22Rv1 (cell line): ENCODE measurements at regions not wholly inside any gene's neighbourhood (a gene's known extent, or its start where the extent isn't known, plus 50 kb on each side); places are given as distances from the start of the nearest gene placed in this dataset.

Experiments used
- ZFX ChIP-seq: fragments of 450-650 bp; IDR thresholded peaks from 2 replicates; pipeline ENCODE4 v1.6.1; 2017; ENCODE audit warnings: antibody characterized with exemption, borderline replicate concordance
- TF ChIP-seq, protein P1 (sequence below): fragments of 450-650 bp; IDR thresholded peaks from 2 replicates; pipeline ENCODE4 v1.5.1; 2017; ENCODE audit warnings: mild to moderate bottlenecking

DNA sequence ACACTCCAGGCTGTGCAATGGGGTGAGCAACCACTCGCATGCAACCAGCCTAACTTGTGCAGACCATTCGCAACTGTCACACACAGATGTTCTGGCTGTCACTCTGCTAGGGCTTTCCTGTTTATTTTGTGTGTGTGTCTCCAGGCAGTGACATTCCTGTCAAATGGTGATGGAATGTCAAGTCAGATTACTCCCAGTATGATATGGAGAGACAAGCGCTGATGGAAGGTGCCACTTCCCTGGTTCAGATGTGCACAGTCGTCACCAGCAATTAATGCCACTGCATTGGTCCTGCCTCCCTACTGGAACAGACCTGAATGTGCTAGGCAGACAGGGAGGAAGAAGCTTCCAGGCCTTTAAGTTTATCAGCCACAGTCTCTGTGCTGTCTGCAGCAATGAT, 442.4 kb upstream of the ISX start:
- TF ChIP-seq, protein P1, sequence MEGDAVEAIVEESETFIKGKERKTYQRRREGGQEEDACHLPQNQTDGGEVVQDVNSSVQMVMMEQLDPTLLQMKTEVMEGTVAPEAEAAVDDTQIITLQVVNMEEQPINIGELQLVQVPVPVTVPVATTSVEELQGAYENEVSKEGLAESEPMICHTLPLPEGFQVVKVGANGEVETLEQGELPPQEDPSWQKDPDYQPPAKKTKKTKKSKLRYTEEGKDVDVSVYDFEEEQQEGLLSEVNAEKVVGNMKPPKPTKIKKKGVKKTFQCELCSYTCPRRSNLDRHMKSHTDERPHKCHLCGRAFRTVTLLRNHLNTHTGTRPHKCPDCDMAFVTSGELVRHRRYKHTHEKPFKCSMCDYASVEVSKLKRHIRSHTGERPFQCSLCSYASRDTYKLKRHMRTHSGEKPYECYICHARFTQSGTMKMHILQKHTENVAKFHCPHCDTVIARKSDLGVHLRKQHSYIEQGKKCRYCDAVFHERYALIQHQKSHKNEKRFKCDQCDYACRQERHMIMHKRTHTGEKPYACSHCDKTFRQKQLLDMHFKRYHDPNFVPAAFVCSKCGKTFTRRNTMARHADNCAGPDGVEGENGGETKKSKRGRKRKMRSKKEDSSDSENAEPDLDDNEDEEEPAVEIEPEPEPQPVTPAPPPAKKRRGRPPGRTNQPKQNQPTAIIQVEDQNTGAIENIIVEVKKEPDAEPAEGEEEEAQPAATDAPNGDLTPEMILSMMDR, result no peak
- no peak for TF ChIP-seq ZFX
